ENCODE measurements at regions not wholly inside any gene's neighbourhood (a gene's known extent, or its start where the extent isn't known, plus 50 kb on each side); places are given as distances from the start of the nearest gene placed in this dataset.

DNA sequence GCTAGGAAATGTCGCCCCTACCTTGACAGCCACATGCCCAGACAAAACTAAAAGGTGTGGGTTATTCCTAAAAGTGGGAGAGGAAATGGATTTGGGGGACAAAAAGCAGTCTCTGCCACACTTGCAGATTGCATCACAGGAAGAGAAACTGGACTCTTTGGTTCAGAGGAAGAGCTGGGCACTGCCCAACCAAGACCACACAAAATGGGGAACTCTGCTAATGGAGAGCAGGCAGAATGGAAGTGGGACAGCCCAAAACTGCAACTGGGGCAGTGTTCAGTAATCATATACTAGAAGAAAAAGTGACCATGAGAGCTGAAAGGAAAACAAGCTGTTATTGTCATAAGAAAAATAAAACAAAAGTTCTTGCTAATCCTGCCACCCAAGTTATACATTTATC lies 138.9 kb upstream of the FRMD4B start:
- FAIRE-seq (no peak), ATAC-seq (no peak), DNase-seq (ENCODE audit: low read depth in 1 of 2, low spot score in 1 of 2) (no peak)
- Histone ChIP-seq H3K9me3 (no peaks in the 10 kb centered on the region), H3K4me3 (no peak overlapping the region), H3K27ac (no peak overlapping the region), H3K4me2 (no peak overlapping the region), H3K4me1 (no peaks in the 10 kb centered on the region)
- 7% methylated on average over 1 of the region's 1 CpG for WGBS (ENCODE audit: missing lambda C conversion rate)
- TF ChIP-seq HEYL (CRISPR knock-in tag; IDR thresholded peaks at IDR 0.05) (no peak), CEBPB (IDR thresholded peaks at IDR 0.05) (no peak), HOXA7 (CRISPR knock-in tag; IDR thresholded peaks at IDR 0.05) (no peak)
- POLR2A ChIA-PET = no interaction called here
- CTCF ChIA-PET = no interaction called here

DNA sequence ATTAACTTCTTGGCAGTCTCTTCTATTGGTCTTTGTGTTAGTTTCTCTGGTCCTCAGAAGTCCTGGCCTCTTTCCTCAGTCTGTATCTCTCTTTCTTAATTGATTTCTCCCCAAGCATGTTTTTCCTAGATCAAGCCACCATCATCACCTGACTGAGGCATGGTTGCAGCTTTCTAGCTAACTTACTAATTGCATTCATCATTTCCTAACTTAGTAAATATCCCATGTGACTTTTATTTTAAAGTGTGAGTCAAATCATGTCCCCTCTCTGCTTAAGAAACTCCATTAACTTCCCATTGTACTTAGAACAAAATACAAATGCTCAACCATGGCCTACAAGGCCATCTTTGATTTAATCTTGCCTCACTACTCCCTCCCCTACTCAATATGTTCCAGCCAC lies 135.4 kb upstream of the FRMD4B start:
- TF ChIP-seq, protein P1, sequence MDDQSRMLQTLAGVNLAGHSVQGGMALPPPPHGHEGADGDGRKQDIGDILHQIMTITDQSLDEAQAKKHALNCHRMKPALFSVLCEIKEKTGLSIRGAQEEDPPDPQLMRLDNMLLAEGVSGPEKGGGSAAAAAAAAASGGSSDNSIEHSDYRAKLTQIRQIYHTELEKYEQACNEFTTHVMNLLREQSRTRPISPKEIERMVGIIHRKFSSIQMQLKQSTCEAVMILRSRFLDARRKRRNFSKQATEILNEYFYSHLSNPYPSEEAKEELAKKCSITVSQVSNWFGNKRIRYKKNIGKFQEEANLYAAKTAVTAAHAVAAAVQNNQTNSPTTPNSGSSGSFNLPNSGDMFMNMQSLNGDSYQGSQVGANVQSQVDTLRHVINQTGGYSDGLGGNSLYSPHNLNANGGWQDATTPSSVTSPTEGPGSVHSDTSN (IDR thresholded peaks at IDR 0.05) = no peak
- no peak for TF ChIP-seq TFCP2L1 (CRISPR knock-in tag; IDR thresholded peaks at IDR 0.05)
- TF ChIP-seq, protein P2, sequence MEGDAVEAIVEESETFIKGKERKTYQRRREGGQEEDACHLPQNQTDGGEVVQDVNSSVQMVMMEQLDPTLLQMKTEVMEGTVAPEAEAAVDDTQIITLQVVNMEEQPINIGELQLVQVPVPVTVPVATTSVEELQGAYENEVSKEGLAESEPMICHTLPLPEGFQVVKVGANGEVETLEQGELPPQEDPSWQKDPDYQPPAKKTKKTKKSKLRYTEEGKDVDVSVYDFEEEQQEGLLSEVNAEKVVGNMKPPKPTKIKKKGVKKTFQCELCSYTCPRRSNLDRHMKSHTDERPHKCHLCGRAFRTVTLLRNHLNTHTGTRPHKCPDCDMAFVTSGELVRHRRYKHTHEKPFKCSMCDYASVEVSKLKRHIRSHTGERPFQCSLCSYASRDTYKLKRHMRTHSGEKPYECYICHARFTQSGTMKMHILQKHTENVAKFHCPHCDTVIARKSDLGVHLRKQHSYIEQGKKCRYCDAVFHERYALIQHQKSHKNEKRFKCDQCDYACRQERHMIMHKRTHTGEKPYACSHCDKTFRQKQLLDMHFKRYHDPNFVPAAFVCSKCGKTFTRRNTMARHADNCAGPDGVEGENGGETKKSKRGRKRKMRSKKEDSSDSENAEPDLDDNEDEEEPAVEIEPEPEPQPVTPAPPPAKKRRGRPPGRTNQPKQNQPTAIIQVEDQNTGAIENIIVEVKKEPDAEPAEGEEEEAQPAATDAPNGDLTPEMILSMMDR (IDR thresholded peaks at IDR 0.05) = no peak
- no peak for TF ChIP-seq EHMT2 (IDR thresholded peaks at IDR 0.05; ENCODE audit: low read depth)
- no peak for TF ChIP-seq NFE2L2 (conservative IDR thresholded peaks at IDR 0.05; ENCODE audit: low read length)
- TF ChIP-seq HOXA7 (CRISPR knock-in tag; IDR thresholded peaks at IDR 0.05) = no peak
- no peak for TF ChIP-seq CHD2 (IDR thresholded peaks at IDR 0.05; ENCODE audit: low read length, partially characterized antibody)
- TF ChIP-seq RCOR1 (IDR thresholded peaks at IDR 0.05; ENCODE audit: low read depth, low read length) = no peak
- no peak for TF ChIP-seq USF2 (IDR thresholded peaks at IDR 0.05)
- TF ChIP-seq POLR2AphosphoS2 (conservative IDR thresholded peaks at IDR 0.05; ENCODE audit: low read length) = no peak
- TF ChIP-seq RAD21 (conservative IDR thresholded peaks at IDR 0.05 in 1 of 2, IDR thresholded peaks at IDR 0.05 in 1 of 2) = no peak
- no peak for TF ChIP-seq MYC (IDR thresholded peaks at IDR 0.05; ENCODE audit: borderline replicate concordance, low read length)
- TF ChIP-seq BCL3 (IDR thresholded peaks at IDR 0.05) = no peak
- POLR2A ChIA-PET = no interaction called here
- FAIRE-seq (no peak), DNase-seq (ENCODE audit: low read depth in 1 of 2, low spot score in 1 of 2) (no peak), ATAC-seq (no peak)
- H3K9me3 ChIP-seq = no peaks in the 10 kb centered on the region
- H3K27ac ChIP-seq = no peak overlapping the region
- H3K4me3 ChIP-seq = no peak overlapping the region
- CTCF ChIA-PET = no interaction called here
- no peak overlapping the region for H3K4me2 ChIP-seq
- no peaks in the 10 kb centered on the region for H3K4me1 ChIP-seq

DNA sequence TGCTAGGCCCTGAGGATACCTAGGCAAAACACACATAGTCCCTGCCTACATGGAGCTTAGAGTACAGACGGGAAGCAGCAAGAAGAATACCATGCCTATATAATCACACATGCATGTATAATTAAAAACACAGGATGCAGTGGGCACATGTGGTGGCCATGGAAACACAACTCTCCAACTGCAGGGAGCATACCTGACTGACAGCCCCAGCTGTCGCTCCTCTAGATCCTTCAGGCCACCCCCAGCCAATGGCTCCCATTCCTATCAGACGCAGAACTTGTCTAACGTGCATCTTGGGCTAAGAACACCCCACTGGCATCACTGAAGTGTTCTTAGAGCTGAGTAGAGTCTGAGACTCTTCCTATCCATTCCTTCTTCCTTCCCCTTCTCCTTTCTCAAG lies 125.5 kb upstream of the FRMD4B start:
- ChIA-PET POLR2A (no interaction called here), CTCF (interaction anchor here (0.9 kb wide), 1 partner anchor 10 kb away, joined by 4 read pairs; no protein-coding TSS in a partner anchor)
- FAIRE-seq (no peak), ATAC-seq (no peak), DNase-seq (ENCODE audit: low read depth in 1 of 2, low spot score in 1 of 2) (no peak)
- no peak for TF ChIP-seq JUNB (IDR thresholded peaks at IDR 0.05)
- TF ChIP-seq, protein P3, sequence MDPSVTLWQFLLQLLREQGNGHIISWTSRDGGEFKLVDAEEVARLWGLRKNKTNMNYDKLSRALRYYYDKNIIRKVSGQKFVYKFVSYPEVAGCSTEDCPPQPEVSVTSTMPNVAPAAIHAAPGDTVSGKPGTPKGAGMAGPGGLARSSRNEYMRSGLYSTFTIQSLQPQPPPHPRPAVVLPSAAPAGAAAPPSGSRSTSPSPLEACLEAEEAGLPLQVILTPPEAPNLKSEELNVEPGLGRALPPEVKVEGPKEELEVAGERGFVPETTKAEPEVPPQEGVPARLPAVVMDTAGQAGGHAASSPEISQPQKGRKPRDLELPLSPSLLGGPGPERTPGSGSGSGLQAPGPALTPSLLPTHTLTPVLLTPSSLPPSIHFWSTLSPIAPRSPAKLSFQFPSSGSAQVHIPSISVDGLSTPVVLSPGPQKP (IDR thresholded peaks at IDR 0.05; ENCODE audit: low read depth, low read length) = no peak
- H3K4me2 ChIP-seq = no peak overlapping the region
- no peak overlapping the region for H3K4me3 ChIP-seq
- H3K4me1 ChIP-seq = no peaks in the 10 kb centered on the region
- H3K9me3 ChIP-seq = no peaks in the 10 kb centered on the region
- H3K27ac ChIP-seq = no peak overlapping the region
- WGBS (ENCODE audit: missing lambda C conversion rate) = 46% methylated on average over 4 of the region's 4 CpGs
